Skeletal muscle satellite cell (primary cell): ENCODE measurements at regions not wholly inside any gene's neighbourhood (a gene's known extent, or its start where the extent isn't known, plus 50 kb on each side); places are given as distances from the start of the nearest gene placed in this dataset.

Experiments
- H3K27me3 ChIP-seq: 2 replicates; pipeline ENCODE4 v1.7.0; 2013; ENCODE audit warnings: low read length; ENCODE audit not compliant: control insufficient read depth, insufficient read depth
- H3K36me3 ChIP-seq: 2 replicates; pipeline ENCODE4 v1.7.0; 2013; ENCODE audit warnings: mild to moderate bottlenecking, control low read depth, low read length; ENCODE audit not compliant: insufficient read depth
- H3K4me1 ChIP-seq: 2 replicates; pipeline ENCODE4 v1.7.0; 2013; ENCODE audit warnings: low read length; ENCODE audit not compliant: control insufficient read depth, insufficient read depth
- H3K4me2 ChIP-seq: 2 replicates; pipeline ENCODE4 v1.7.0; 2013; ENCODE audit warnings: mild to moderate bottlenecking, low read length
- H3K4me3 ChIP-seq: 2 replicates; pipeline ENCODE4 v1.7.0; 2013; ENCODE audit warnings: low read length
- H3K9ac ChIP-seq: 2 replicates; pipeline ENCODE4 v1.7.0; 2013; ENCODE audit warnings: mild to moderate bottlenecking, low read depth, low read length, moderate library complexity
- H3K9me3 ChIP-seq: replicated peaks from 2 replicates; pipeline ENCODE4 v1.7.0; 2013; ENCODE audit warnings: mild to moderate bottlenecking, control low read depth, low read length

DNA sequence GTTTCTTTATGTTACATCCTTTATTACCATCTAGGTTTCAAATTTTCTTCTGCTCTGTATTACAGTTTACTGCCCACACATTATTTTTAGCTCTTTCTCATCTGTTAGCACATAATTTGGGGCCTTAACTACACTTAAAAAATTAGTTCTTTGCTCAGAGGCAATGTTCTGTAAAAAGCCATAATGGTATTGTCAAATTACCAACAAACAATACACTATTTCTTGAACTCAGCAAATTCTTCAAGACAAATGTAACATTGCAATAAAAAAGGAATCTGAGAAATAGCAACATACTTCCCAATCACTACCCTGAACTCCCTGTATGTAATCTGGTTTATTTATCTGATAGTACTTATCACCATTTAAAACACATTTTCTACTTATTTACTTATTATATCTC, 448.6 kb upstream of the OPRM1 start:
- Histone ChIP-seq H3K9ac (no peak overlapping the region), H3K4me1 (no peaks in the 10 kb centered on the region), H3K27me3 (no peaks in the 10 kb centered on the region), H3K4me3 (no peak overlapping the region), H3K36me3 (no peaks in the 10 kb centered on the region), H3K9me3 (no peaks in the 10 kb centered on the region), H3K4me2 (no peak overlapping the region)

DNA sequence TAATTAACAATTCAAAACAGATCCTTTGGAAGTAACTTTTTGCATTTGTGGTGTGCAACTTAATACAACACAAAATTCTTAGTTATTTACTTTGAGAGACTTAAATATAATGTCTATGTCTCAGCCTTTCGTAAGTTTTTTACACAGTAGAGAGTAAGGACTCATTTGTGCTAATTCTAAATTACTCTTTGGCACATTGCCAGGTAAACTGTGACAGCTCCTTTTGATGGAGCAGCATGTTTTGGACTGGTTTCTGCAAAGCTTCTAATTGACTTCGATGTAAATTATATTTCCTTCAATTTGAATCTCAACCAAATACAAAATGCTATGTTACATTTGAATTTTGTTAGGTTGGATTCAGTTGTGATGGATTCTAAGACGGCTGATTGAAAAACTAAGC, 450.7 kb upstream of the OPRM1 start:
- no peaks in the 10 kb centered on the region for H3K36me3 ChIP-seq
- H3K4me3 ChIP-seq = no peak overlapping the region
- no peaks in the 10 kb centered on the region for H3K27me3 ChIP-seq
- no peak overlapping the region for H3K4me2 ChIP-seq
- no peaks in the 10 kb centered on the region for H3K4me1 ChIP-seq
- H3K9ac ChIP-seq = no peak overlapping the region
- H3K9me3 ChIP-seq = no peaks in the 10 kb centered on the region

DNA sequence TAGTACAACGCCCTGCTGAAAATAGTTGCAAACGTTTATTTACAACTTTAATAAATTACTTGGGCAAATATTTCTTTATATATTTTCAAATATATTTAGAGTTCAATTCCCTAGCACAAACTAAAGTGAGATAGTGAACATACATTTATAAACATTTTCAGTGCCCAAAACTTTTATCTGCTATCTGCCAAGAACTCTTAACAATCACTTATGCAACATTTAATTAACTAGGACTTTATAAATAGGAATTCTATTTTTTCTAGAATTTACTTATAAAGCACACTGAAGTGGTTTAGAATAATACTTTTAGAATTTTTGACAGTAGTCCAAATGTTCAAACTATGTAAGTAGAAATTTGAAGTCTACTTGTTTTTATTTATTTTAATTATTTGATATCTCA, 452.6 kb upstream of the RGS17 start:
- Histone ChIP-seq H3K27me3 (no peaks in the 10 kb centered on the region), H3K36me3 (no peaks in the 10 kb centered on the region), H3K9me3 (no peaks in the 10 kb centered on the region), H3K4me3 (no peak overlapping the region), H3K4me1 (no peaks in the 10 kb centered on the region), H3K4me2 (no peak overlapping the region), H3K9ac (no peak overlapping the region)

DNA sequence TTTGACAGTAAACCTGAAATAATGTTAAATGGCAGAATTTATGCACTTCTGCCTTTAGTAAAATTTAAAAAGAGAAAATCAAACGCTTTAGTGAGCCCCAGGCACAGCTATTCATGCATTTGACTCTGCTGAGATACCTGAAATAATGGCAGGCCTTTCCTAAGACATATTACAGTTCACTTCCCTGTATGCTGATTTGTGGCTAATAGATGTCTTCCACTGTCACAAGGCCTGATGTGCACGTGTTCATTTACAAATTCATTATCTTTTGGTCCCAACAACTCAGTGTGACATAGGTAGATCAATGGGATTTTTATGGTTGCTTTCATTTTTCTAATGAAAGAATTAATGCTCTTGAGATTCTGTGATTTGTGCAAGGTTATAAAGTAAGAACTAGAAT, 449.7 kb upstream of the RGS17 start:
- Histone ChIP-seq H3K4me3 (no peak overlapping the region), H3K36me3 (no peaks in the 10 kb centered on the region), H3K9ac (no peak overlapping the region), H3K4me1 (no peaks in the 10 kb centered on the region), H3K9me3 (no peaks in the 10 kb centered on the region), H3K27me3 (no peaks in the 10 kb centered on the region), H3K4me2 (no peak overlapping the region)

DNA sequence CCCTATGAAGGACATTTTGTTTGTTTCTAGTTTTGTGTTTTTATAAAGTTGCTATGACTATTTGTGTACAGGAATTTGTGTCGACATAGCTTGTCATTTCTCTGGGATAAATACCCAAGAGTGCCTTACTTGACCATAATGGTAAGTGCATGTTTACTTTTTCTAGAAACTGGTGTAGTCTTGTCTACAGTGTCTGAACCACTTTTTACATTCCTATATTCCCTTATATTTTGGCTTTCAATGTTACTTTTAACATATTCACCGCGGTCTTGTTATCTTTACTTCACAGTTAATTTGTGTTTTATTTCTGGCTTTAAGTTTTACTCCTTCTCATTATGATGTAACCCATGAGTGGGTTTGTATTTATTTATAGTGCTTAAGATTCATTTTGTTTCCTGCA, 444.4 kb upstream of the RGS17 start:
- H3K4me2 ChIP-seq = no peak overlapping the region
- H3K4me3 ChIP-seq = no peak overlapping the region
- H3K36me3 ChIP-seq = no peaks in the 10 kb centered on the region
- H3K9me3 ChIP-seq = no peaks in the 10 kb centered on the region
- no peak overlapping the region for H3K9ac ChIP-seq
- no peaks in the 10 kb centered on the region for H3K27me3 ChIP-seq
- H3K4me1 ChIP-seq = no peaks in the 10 kb centered on the region

DNA sequence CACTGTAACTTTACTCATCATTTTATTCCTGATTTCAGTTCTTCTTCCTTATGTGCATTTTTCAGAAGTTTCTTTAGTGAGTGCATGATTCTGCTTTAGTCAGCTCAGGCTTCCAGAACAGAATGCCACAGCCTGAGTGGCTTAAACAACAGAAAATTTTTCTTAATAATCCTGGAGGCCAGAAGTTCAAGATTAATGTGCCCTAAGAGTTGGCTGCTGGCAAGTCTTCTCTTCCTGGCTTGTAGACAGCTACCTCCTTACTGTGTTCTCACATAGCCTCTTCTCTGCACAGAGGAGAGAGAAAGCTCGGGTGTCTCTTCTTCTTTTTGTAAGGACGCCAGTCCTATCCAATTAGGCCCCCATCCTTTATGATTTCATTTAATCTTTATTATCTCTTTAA, 443.1 kb upstream of the RGS17 start:
- no peak overlapping the region for H3K4me3 ChIP-seq
- H3K9me3 ChIP-seq = no peaks in the 10 kb centered on the region

DNA sequence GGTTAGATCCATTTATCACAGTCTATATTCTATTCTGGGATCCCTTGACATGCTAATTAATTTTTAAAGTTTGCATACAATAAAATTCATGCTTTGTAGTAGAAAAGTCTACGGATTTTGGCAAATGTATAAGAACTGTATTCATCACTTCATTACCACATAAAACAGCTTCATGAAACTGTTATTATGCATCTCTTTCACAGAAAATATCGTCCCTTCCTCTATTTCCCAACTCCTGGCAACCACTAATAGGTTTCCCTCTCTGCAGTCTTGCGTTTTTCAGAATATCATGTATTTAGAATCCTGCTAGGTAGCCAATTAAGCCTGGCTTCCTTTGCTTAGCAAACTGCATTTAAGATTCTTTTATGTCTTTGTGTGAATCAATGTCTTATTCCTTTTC, 441.3 kb upstream of the RGS17 start:
- Histone ChIP-seq H3K36me3 (no peaks in the 10 kb centered on the region), H3K4me3 (no peak overlapping the region), H3K9me3 (no peaks in the 10 kb centered on the region), H3K4me1 (peaks cover 3% of the 10 kb centered on the region), H3K27me3 (no peaks in the 10 kb centered on the region), H3K9ac (no peak overlapping the region), H3K4me2 (no peak overlapping the region)

More for the DNA sequence above, 443.1 kb upstream of the RGS17 start:
- Histone ChIP-seq H3K9ac (no peak overlapping the region), H3K36me3 (no peaks in the 10 kb centered on the region), H3K27me3 (no peaks in the 10 kb centered on the region), H3K4me2 (no peak overlapping the region), H3K4me1 (no peaks in the 10 kb centered on the region)

DNA sequence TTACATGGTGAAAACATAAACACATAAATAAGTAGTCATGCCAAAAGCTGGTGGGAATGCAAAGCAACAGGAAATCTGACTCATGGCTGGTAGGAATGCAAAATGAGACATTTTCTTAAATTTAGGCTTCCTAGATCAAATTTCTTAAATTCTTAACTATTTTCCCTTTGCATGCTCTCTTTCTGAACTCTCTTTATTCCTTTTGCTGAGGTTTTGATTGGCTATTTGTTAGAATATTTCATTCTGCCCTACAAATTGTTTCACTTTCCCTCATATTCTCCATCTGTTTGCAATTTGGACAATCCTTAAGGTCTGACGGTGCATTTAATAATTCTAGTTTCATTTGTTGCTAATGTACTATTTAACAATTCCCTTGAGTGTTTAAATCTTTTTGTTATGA, 437.5 kb upstream of the RGS17 start:
- Histone ChIP-seq H3K27me3 (no peaks in the 10 kb centered on the region), H3K4me3 (no peak overlapping the region)

DNA sequence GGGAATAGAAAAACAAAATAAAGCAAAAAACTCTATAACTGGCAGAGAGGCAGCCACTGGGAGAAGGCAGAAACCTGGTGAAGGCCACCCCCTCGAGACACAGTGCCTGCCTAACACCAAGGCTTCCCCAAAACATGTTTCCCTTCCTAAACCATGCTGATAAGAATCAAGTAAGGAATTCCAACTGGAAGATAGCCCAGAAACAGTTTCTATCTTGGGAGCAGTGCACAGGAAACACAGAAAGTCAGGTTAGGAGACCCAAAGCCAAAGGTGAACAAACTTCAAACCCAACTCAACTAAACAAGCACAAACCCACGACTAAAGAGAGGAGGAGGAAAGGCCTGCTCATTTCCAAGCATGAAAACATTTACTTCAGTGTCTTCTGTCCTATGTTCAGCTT, 433.7 kb upstream of the RGS17 start:
- H3K27me3 ChIP-seq = no peaks in the 10 kb centered on the region
- H3K9me3 ChIP-seq = no peaks in the 10 kb centered on the region
- no peak overlapping the region for H3K4me2 ChIP-seq
- no peak overlapping the region for H3K9ac ChIP-seq
- H3K4me3 ChIP-seq = no peak overlapping the region
- H3K4me1 ChIP-seq = peaks cover 3% of the 10 kb centered on the region
- H3K36me3 ChIP-seq = no peaks in the 10 kb centered on the region

More for the DNA sequence above, 437.5 kb upstream of the RGS17 start:
- no peaks in the 10 kb centered on the region for H3K36me3 ChIP-seq
- H3K4me1 ChIP-seq = peaks cover 3% of the 10 kb centered on the region
- no peaks in the 10 kb centered on the region for H3K9me3 ChIP-seq
- H3K9ac ChIP-seq = peak overlapping the region; percentile 21
- H3K4me2 ChIP-seq = peak overlapping the region; percentile 2

DNA sequence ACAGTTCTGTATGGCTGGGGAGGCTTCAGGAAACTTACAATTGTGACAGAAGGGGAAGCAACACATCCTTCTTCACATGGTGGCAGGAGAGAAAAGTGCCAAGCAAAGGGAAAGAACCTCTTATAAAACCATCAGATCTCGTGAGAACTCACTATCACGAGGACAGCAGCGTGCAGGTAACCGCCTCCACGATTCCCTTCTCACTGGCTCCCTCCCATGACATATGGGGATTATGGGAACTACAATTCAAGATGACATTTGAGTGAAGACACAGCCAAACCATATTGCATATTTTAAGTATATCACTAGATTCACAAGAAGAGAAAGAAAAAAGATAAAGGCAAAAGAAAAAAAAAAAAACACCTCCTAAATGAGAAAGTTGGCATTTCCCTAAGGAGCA, 431.9 kb upstream of the RGS17 start:
- no peak overlapping the region for H3K9ac ChIP-seq
- no peaks in the 10 kb centered on the region for H3K4me1 ChIP-seq
- no peaks in the 10 kb centered on the region for H3K27me3 ChIP-seq
- no peaks in the 10 kb centered on the region for H3K9me3 ChIP-seq
- H3K36me3 ChIP-seq = no peaks in the 10 kb centered on the region
- H3K4me3 ChIP-seq = no peak overlapping the region
- no peak overlapping the region for H3K4me2 ChIP-seq

DNA sequence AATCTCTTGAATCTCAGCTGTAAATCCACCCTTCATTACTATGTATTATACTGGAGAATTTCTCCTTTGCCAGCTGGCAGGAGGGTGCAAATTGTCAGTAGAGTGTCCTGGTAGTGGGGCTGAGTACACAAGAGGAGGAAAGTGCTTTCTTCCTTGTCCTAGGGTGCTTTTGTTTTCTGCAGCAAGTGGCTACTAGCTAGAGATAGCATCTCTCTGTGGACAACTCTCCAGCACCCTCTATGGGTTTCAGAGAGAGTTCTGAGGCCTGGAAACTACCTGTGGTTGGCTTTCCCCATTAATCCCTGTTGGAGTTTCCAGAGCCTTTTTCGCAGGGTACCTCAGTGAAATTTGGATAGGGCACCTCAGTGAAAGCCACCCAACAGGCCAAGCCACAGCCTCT, 422.5 kb upstream of the RGS17 start:
- Histone ChIP-seq H3K36me3 (no peaks in the 10 kb centered on the region), H3K27me3 (no peaks in the 10 kb centered on the region), H3K4me1 (no peaks in the 10 kb centered on the region), H3K4me3 (no peak overlapping the region), H3K9ac (no peak overlapping the region), H3K9me3 (no peaks in the 10 kb centered on the region), H3K4me2 (no peak overlapping the region)

DNA sequence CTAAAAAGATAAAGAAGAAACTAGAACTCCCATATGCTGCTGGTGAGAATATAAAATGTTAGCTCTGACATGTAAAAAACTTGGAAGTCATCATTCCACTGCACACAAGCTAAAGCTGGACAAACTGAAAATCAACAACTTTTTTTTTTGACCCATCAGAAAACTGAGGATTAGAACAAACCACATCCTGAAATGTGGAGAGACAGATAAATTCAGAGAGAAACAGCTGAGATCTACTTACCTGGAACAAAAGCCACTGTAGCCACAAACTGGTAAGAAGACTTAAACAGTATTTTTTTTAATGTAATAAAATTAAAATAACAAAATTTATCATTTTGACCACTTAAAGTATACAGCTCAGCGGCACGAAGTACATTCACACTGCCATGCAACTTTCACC, 408.5 kb upstream of the RGS17 start:
- no peaks in the 10 kb centered on the region for H3K27me3 ChIP-seq
- H3K4me2 ChIP-seq = no peak overlapping the region
- no peak overlapping the region for H3K9ac ChIP-seq
- no peaks in the 10 kb centered on the region for H3K4me1 ChIP-seq
- H3K36me3 ChIP-seq = no peaks in the 10 kb centered on the region
- no peaks in the 10 kb centered on the region for H3K9me3 ChIP-seq
- H3K4me3 ChIP-seq = no peak overlapping the region
